T-helper 2 cell treated with Interferon-gamma antibody and Interleukin-4, amounts not matched to agents 5 μg/mL and 100 μg/mL, for 36 hours (primary cell): ENCODE measurements at regions not wholly inside any gene's neighbourhood (a gene's known extent, or its start where the extent isn't known, plus 50 kb on each side); places are given as distances from the start of the nearest gene placed in this dataset.

ENCODE experiments used
- DNase-seq: peaks from one replicate; pipeline ENCODE4 v3.0.0; 2021; ENCODE audit warnings: low spot score
- H3K27ac Mint-ChIP-seq: one replicate; pipeline ENCODE4 v1.8.0; 2021; ENCODE audit warnings: mild to moderate bottlenecking, mixed read lengths
- H3K27me3 Mint-ChIP-seq: one replicate; pipeline ENCODE4 v1.8.0; 2021; ENCODE audit warnings: low read depth, mixed read lengths
- H3K36me3 Mint-ChIP-seq: one replicate; pipeline ENCODE4 v1.8.0; 2021; ENCODE audit warnings: low read depth, mixed read lengths
- H3K4me1 Mint-ChIP-seq: one replicate; pipeline ENCODE4 v1.8.0; 2021; ENCODE audit warnings: low read depth, mixed read lengths
- H3K4me3 Mint-ChIP-seq: one replicate; pipeline ENCODE4 v1.8.0; 2022; ENCODE audit warnings: mild to moderate bottlenecking, moderate library complexity, mixed read lengths
- H3K9me3 Mint-ChIP-seq: one replicate; pipeline ENCODE4 v1.8.0; 2021; ENCODE audit warnings: mixed read lengths

DNA sequence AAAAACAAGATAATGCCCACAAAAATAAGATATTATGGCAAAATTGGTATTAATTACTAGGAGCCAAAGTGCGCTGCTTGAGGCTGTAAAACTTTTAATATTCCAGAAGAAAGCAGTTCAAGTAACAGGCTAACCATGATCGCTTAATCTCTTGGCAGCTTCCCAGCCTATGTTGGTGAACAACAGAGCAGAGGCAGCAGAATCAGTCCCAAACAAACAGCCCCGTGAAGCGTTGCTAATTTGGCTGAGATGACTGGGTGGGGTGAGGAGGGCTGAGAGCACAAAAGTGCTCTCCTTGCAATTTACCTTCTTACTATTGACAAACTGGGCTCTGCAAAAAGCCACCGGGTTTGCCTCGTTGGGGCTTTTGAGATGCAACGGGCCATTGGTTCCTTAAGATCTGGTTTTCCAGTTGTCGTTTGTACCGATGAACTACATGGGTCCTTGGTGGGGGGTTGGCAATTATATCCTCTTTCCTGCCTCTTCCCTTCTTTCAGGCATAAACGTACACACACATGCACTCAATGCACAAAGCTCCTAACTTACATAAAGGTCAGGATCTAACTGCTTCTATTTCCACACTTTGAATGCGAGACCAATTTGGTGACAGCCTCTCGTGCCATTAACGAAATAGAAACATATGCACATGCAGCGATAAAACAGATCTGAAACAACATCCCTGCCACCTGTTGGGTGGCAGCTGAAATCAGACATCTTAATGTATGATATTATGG is 407.6 kb upstream of the CADM1 start:
- H3K4me3 Mint-ChIP-seq = no peak overlapping the region
- no peaks in the 10 kb centered on the region for H3K4me1 Mint-ChIP-seq
- no peak overlapping the region for H3K27ac Mint-ChIP-seq
- H3K36me3 Mint-ChIP-seq = no peaks in the 10 kb centered on the region
- no peaks in the 10 kb centered on the region for H3K27me3 Mint-ChIP-seq
- H3K9me3 Mint-ChIP-seq = no peaks in the 10 kb centered on the region
- no peak for DNase-seq

DNA sequence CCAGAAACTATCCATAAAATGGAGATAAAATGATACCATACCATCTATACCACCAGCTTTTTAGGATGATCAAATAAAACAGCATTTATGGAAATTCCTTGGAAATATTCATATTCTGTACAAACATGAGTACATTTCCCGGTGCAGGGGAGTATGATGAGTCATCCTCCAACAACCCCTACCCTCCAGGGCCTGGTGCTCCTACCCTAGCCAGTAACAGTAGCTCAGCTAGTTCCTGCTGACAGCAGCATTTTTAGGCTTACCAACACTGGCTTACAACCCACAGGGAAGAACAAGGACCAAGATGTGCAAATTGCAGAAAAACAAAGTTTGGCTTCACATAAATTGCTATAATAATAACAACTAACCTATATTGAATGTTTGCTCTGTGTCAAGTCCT is 406.2 kb upstream of the CADM1 start:
- H3K9me3 Mint-ChIP-seq = no peaks in the 10 kb centered on the region
- DNase-seq = no peak
- no peak overlapping the region for H3K27ac Mint-ChIP-seq
- no peaks in the 10 kb centered on the region for H3K36me3 Mint-ChIP-seq
- no peak overlapping the region for H3K4me3 Mint-ChIP-seq
- peaks cover 2% of the 10 kb centered on the region for H3K4me1 Mint-ChIP-seq
- H3K27me3 Mint-ChIP-seq = no peaks in the 10 kb centered on the region

DNA sequence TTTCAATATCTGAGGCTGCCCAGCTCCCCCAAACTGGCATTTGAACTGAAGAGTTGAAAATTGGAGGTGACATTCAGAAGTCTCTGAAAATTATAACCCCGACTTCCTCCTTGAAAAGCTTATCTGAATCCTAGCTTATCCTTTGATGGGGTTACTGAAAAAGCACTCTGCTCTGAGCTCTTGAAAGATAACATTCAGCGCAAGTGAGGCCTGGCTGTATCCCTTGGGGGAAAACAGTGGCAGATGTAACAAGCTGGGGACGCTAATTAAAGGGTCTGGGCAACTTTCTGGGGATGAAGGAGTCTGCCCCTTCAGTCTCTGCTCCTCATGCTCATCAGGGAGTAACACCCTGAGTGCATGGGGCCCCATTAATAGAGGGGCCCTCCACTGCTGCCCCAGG is 402.0 kb upstream of the CADM1 start:
- no peaks in the 10 kb centered on the region for H3K36me3 Mint-ChIP-seq
- no peak for DNase-seq
- H3K4me1 Mint-ChIP-seq = peaks cover 8% of the 10 kb centered on the region
- no peak overlapping the region for H3K4me3 Mint-ChIP-seq
- H3K27me3 Mint-ChIP-seq = no peaks in the 10 kb centered on the region
- H3K9me3 Mint-ChIP-seq = no peaks in the 10 kb centered on the region
- no peak overlapping the region for H3K27ac Mint-ChIP-seq

DNA sequence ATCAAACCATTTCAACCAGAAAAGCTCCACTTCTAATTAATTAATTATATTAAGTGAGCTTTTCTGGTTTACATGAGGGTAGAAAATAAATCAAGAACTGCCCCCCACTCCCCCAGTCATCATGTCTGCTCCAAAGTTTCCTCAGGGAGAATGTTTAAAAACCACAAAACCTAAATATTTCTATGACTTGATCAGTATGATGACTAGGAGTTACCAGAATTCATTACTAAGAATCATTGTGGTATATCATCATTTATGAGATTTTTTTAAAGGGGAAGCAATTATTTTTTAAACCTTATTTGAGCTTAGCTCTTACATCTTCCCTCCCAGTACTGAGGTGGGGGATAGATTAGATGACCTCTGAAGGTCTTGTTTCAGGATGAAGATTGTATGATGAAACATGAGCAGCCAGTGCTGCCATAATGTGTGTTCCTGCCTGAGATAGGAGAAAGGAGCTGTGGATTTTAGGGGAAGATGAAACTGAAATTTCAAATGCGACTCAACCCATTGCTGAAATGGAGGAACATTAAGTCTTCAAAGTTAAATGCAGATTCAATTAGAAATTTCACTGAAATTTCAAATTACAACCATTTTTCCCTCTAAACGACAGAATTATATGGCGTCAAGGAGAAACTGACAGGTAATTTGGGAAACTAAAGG is 401.3 kb upstream of the CADM1 start:
- Mint-ChIP-seq H3K27me3 (no peaks in the 10 kb centered on the region), H3K9me3 (no peaks in the 10 kb centered on the region), H3K27ac (no peak overlapping the region), H3K36me3 (no peaks in the 10 kb centered on the region), H3K4me1 (peaks cover 8% of the 10 kb centered on the region), H3K4me3 (no peak overlapping the region)
- DNase-seq = no peak

DNA sequence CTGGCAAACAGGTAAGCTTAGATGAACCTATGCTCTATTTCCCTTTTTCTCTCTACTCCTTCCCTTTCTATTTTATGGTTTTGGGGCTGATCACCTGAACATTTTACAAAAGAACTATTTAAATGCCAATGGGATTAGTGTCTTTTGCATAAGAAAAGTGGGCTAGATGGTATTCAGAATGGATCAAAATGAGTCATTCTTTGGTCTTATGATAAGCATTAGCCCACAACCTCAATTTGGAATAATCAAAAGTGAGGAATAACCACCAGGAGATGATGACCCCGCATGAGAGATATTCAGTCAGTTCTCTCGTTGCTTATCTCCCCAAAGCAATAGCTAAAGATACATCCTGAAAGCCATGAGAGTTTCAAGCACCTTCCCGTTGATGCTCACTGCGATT is 399.0 kb upstream of the CADM1 start:
- H3K9me3 Mint-ChIP-seq = no peaks in the 10 kb centered on the region
- peaks cover 8% of the 10 kb centered on the region for H3K4me1 Mint-ChIP-seq
- H3K4me3 Mint-ChIP-seq = no peak overlapping the region
- H3K27ac Mint-ChIP-seq = no peak overlapping the region
- no peaks in the 10 kb centered on the region for H3K36me3 Mint-ChIP-seq
- DNase-seq = no peak
- no peaks in the 10 kb centered on the region for H3K27me3 Mint-ChIP-seq

DNA sequence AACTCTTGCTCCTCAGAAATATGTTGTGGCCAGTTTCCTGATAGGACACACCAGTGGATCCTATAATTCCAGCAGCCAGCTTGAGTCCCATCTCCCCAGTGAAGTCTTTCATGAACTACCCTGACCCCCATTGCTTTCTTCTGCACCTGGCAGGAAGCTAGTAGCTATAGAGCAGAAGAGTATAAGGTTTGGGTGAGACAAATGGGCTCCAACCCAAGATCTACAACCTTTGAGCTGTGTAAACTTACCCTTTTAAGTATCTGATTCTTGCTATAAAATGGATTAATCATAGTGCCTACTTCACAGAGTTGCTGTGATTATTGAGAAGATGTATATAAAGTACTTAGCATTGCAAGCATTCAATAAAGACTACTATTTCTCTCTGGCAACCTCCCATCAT is 396.9 kb upstream of the CADM1 start:
- Mint-ChIP-seq H3K27me3 (no peaks in the 10 kb centered on the region), H3K4me3 (no peak overlapping the region), H3K9me3 (no peaks in the 10 kb centered on the region), H3K27ac (no peak overlapping the region), H3K4me1 (peaks cover 8% of the 10 kb centered on the region), H3K36me3 (no peaks in the 10 kb centered on the region)
- no peak for DNase-seq

DNA sequence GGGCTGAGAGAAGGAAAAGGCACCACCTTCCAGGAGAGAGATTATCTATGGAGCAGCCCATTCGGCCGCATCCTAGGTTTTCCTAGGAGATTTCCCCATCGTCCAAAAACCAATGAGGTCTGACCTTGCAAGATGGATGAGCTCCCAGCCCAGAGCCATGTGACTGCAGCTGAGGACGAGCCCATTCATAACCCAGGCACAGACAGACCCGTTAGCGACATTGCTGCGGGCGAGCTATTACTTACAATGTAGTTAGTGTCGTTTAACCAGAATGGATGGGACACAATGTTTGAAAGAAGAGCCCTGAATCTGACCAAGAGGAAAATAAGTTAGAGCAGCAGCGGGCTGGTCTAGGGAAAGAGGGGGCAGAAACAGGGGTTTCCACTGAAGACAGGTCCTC is 395.9 kb upstream of the CADM1 start:
- Mint-ChIP-seq H3K27me3 (no peaks in the 10 kb centered on the region), H3K9me3 (no peaks in the 10 kb centered on the region), H3K27ac (no peak overlapping the region), H3K36me3 (no peaks in the 10 kb centered on the region), H3K4me3 (no peak overlapping the region), H3K4me1 (peaks cover 5% of the 10 kb centered on the region)
- DNase-seq = no peak

DNA sequence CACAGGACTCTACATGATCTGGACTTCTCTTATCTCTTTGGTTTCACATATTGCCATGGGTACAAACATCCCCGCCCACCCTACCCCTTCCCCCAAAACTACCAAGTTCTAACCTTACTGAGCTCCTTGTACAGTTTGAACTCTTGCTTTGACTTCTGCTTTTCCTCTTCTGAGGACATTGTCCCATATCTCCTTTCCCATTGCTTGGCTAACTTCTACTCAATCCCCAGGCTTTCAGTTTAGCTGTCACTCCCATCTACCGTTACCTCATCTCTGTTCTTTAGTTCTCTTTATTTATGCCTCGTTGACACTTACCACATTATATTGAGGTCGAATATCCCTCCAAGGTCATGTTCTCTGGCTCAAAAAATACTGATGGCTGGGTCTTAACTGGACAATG is 393.5 kb upstream of the CADM1 start:
- H3K27me3 Mint-ChIP-seq = no peaks in the 10 kb centered on the region
- H3K4me1 Mint-ChIP-seq = peaks cover under 1% of the 10 kb centered on the region
- no peak overlapping the region for H3K4me3 Mint-ChIP-seq
- DNase-seq = no peak
- no peak overlapping the region for H3K27ac Mint-ChIP-seq
- H3K9me3 Mint-ChIP-seq = no peaks in the 10 kb centered on the region
- H3K36me3 Mint-ChIP-seq = no peaks in the 10 kb centered on the region

DNA sequence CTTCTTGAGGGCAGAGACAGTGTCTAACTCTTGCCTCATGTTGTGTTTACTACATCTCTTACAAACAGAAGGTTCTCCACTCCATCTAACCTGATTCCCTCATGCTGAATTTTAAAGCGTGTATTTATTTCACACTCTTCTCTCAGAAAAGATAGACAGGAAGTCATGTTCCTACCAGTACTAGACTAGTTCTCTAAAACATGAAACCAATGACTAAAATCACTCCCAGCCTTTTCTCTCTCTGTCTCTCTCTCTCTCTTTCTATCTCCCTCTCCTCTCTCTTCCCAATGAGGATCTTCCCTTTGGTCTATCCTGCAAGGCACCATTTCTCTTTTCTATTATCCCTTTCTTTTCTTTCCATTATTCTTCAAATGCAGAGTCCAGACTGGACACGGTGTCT is 391.9 kb upstream of the CADM1 start:
- Mint-ChIP-seq H3K36me3 (no peaks in the 10 kb centered on the region), H3K27me3 (no peaks in the 10 kb centered on the region), H3K4me3 (no peak overlapping the region), H3K9me3 (no peaks in the 10 kb centered on the region), H3K4me1 (no peaks in the 10 kb centered on the region), H3K27ac (no peak overlapping the region)
- DNase-seq = no peak

DNA sequence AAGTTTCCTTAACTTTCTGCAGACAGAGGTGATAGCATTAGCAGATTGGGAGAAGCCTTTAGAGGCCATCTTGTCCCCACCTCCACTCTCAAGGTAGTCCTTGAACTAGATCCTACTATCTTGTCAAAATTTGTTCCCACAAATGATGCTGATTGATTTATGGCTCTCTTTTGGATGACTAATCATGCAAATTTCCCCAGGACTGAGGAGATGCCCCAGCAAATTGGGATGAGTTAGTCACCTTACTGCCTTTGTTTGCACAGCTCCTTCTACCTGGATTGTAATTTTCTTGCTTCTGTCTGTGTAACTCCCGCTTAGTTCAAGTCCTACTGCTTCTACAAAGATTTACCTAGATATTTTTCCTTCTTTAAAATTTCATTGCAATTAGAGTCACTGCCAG is 391.4 kb upstream of the CADM1 start:
- no peaks in the 10 kb centered on the region for H3K9me3 Mint-ChIP-seq
- DNase-seq = no peak
- H3K27me3 Mint-ChIP-seq = no peaks in the 10 kb centered on the region
- H3K4me3 Mint-ChIP-seq = no peak overlapping the region
- no peaks in the 10 kb centered on the region for H3K4me1 Mint-ChIP-seq
- H3K36me3 Mint-ChIP-seq = no peaks in the 10 kb centered on the region
- H3K27ac Mint-ChIP-seq = no peak overlapping the region

DNA sequence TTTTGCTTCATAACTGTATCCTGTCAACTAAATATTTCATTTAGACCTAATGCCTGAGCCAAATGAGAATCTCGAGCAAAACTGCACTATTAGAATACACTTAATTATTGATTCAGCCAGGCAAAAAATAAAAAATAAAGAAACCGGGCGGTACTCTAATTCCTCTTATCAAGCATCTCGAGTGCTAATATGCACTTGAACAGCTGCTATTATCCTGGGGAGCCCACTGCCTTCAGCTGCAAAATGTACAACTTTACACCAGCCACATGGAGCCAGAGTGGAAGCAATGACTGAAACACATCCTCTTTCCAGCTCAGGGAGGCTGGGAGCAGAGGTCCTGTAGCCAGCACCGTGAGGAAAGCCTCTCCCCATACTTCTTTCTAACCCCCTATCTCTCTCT is 390.0 kb upstream of the CADM1 start:
- no peaks in the 10 kb centered on the region for H3K9me3 Mint-ChIP-seq
- no peak for DNase-seq
- no peak overlapping the region for H3K27ac Mint-ChIP-seq
- H3K36me3 Mint-ChIP-seq = no peaks in the 10 kb centered on the region
- no peaks in the 10 kb centered on the region for H3K27me3 Mint-ChIP-seq
- H3K4me3 Mint-ChIP-seq = no peak overlapping the region
- H3K4me1 Mint-ChIP-seq = no peaks in the 10 kb centered on the region

DNA sequence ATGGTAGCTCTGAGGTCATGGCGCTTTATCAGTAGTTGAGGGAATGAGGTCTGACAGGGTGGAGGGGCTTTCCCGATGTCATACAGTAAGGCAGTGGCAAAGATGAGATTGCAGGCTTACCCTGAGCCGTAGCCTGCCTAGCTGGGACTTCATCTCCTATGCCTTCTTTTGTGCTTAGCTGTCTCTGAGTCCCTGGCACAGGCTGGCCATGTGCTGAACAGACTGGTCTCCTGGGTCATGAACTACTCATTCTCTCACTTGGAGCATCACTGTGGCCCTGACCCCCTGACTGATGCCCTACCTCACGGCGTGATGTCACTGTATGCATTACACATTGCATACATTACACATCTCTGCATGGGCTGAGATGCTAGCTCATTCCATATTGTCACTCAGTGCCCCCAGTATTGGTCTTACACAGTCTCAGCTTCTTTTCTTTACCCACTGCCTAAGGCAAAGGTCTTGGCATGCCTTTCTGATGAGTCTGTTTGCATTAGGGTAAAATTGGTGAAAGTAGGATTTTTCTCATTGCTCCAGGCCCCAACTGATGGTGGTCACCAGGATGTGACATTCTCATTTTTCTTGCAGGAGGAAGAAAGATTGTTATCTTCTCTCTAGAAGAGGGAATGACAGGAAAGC is 389.4 kb upstream of the CADM1 start:
- Mint-ChIP-seq H3K27me3 (no peaks in the 10 kb centered on the region), H3K9me3 (no peaks in the 10 kb centered on the region), H3K4me1 (no peaks in the 10 kb centered on the region)

DNA sequence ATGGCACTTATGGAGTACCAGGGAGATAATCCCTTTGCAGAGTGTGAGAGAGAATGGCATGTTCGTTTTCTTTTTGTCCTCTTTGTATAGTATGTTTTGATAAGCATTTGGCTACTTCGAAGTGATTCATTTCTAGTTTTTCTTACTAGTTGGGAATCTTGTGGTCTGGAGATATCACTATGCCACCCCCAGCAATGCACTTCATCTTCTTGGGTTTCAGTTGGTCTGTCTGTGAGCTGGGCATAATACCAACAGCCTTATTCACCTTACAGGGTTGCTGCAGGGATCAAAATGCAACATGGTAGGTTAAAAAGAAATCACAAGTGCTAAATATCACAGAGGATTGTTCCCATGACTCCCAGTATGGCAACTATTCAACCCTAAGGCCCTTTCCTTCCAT is 387.8 kb upstream of the CADM1 start:
- Mint-ChIP-seq H3K36me3 (no peaks in the 10 kb centered on the region), H3K4me3 (no peak overlapping the region), H3K27ac (no peak overlapping the region), H3K4me1 (no peaks in the 10 kb centered on the region), H3K27me3 (no peaks in the 10 kb centered on the region), H3K9me3 (no peaks in the 10 kb centered on the region)
- DNase-seq = no peak

More for the DNA sequence above, 389.4 kb upstream of the CADM1 start:
- Mint-ChIP-seq H3K4me3 (no peak overlapping the region), H3K36me3 (no peaks in the 10 kb centered on the region), H3K27ac (no peak overlapping the region)
- DNase-seq = no peak

DNA sequence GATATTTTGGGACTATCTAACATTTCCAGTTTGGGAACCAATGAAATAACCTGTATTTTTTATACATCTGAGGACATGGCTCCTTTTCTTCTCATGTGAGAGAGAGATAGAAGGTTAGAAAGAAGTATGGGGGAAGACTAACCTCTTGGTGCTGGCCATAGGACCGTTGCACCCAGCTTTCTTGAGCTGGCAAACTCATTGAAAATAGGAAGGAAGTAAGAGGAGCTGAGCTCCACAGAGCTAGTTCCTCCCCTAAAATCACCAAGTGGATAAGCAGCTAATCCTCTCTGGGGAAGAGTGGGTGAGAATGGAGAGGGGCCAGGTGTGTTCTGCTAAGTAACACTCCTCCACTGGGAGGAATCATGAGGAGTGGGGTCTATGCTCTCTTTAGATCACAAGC is 387.4 kb upstream of the CADM1 start:
- H3K4me3 Mint-ChIP-seq = no peak overlapping the region

More for the DNA sequence above, 387.4 kb upstream of the CADM1 start:
- no peak overlapping the region for H3K27ac Mint-ChIP-seq
- no peaks in the 10 kb centered on the region for H3K36me3 Mint-ChIP-seq
- H3K9me3 Mint-ChIP-seq = no peaks in the 10 kb centered on the region
- no peaks in the 10 kb centered on the region for H3K4me1 Mint-ChIP-seq
- H3K27me3 Mint-ChIP-seq = no peaks in the 10 kb centered on the region
- no peak for DNase-seq
